ENCODE measurements at regions not wholly inside any gene's neighbourhood (a gene's known extent, or its start where the extent isn't known, plus 50 kb on each side); places are given as distances from the start of the nearest gene placed in this dataset.

DNA sequence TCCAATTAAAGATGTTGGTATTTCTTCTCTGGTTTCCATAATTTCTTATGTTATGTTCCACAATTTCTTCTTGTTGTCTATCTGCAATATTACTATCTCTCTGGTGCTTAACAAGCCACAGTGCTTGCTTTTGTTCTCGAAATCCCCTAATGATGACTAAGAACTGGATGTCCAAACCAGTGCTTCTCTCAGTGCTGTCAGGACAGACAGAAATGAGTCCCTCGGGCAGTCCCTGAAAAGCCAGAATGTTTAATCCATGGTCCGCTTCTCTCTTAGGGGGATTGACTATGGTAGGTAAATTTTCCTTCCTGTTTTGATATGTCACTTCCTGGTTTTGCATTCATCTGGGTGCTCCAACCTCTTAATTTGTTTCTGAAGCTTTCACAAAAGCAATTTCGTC, 321.6 kb upstream of the PCDH10 start:
- Histone ChIP-seq H3K9ac (ENCODE audit: low read length) (no peak overlapping the region), H3K9me3 (ENCODE audit: control insufficient read depth, insufficient read depth, low read depth, low read length) (no peaks in the 10 kb centered on the region), H3K27me3 (ENCODE audit: control insufficient read depth, insufficient read depth, low read length) (no peaks in the 10 kb centered on the region), H3K4me3 (ENCODE audit: low read depth, low read length) (no peak overlapping the region), H3K36me3 (ENCODE audit: control insufficient read depth, insufficient read depth, low read length) (no peaks in the 10 kb centered on the region), H3K4me1 (ENCODE audit: control insufficient read depth, insufficient read depth, low read length) (no peaks in the 10 kb centered on the region), H3K27ac (ENCODE audit: low read depth, low read length) (no peak overlapping the region)

GRCh38 chr4:132838244-132838643, 310.9 kb upstream of the PCDH10 start:
- H3K4me3 ChIP-seq (ENCODE audit: low read depth, low read length), result no peak overlapping the region
- no peaks in the 10 kb centered on the region for H3K4me1 ChIP-seq (ENCODE audit: control insufficient read depth, insufficient read depth, low read length)
- no peaks in the 10 kb centered on the region for H3K36me3 ChIP-seq (ENCODE audit: control insufficient read depth, insufficient read depth, low read length)
- no peak overlapping the region for H3K27ac ChIP-seq (ENCODE audit: low read depth, low read length)
- no peaks in the 10 kb centered on the region for H3K27me3 ChIP-seq (ENCODE audit: control insufficient read depth, insufficient read depth, low read length)
- H3K9ac ChIP-seq (ENCODE audit: low read length), result no peak overlapping the region
- no peaks in the 10 kb centered on the region for H3K9me3 ChIP-seq (ENCODE audit: control insufficient read depth, insufficient read depth, low read depth, low read length)

GRCh38 chr4:132839070-132839469, 310.0 kb upstream of the PCDH10 start:
- H3K27me3 ChIP-seq (ENCODE audit: control insufficient read depth, insufficient read depth, low read length), result no peaks in the 10 kb centered on the region
- H3K9me3 ChIP-seq (ENCODE audit: control insufficient read depth, insufficient read depth, low read depth, low read length), result no peaks in the 10 kb centered on the region
- H3K36me3 ChIP-seq (ENCODE audit: control insufficient read depth, insufficient read depth, low read length), result no peaks in the 10 kb centered on the region
- H3K9ac ChIP-seq (ENCODE audit: low read length), result no peak overlapping the region
- H3K4me1 ChIP-seq (ENCODE audit: control insufficient read depth, insufficient read depth, low read length), result no peaks in the 10 kb centered on the region
- H3K4me3 ChIP-seq (ENCODE audit: low read depth, low read length), result no peak overlapping the region
- no peak overlapping the region for H3K27ac ChIP-seq (ENCODE audit: low read depth, low read length)

DNA sequence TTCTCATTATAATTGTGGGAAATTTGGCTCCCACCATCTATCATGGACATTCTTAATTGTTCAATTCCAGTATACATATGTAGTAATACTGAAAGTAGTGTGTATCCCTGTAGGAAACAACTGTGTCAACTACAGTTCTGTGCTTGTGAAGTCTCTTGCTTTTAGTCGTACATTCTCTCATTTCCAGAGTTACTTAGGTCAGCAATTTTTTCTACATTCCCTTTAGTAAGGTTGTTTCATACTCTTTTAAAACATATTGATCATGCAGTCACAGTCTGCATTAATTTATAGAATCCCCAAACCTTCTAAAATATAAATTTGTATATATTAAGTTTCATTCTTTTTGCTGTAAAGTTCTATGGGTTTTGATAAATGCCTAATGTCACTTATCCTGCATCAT, 289.2 kb upstream of the PCDH10 start:
- H3K36me3 ChIP-seq (ENCODE audit: control insufficient read depth, insufficient read depth, low read length), result no peaks in the 10 kb centered on the region
- H3K4me3 ChIP-seq (ENCODE audit: low read depth, low read length), result no peak overlapping the region
- H3K27me3 ChIP-seq (ENCODE audit: control insufficient read depth, insufficient read depth, low read length), result no peaks in the 10 kb centered on the region
- no peaks in the 10 kb centered on the region for H3K4me1 ChIP-seq (ENCODE audit: control insufficient read depth, insufficient read depth, low read length)
- no peak overlapping the region for H3K9ac ChIP-seq (ENCODE audit: low read length)
- no peaks in the 10 kb centered on the region for H3K9me3 ChIP-seq (ENCODE audit: control insufficient read depth, insufficient read depth, low read depth, low read length)
- H3K27ac ChIP-seq (ENCODE audit: low read depth, low read length), result no peak overlapping the region

DNA sequence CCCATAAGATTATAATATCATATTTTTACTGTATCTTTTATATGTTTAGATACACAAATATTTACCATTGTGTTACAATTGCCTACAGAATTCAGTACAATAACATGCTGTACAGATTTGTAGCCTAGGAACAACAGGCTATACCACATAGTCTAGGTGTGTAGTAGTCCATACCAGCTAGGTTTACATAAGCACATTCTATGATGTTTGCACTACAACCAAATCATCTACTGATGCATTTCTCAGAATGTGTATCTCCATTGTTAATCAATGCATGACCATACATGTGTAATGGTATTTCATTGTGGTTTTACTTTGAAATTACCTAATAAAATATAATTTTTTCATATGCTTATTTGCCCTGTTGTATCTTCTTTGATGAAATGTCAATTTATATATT, 288.1 kb upstream of the PCDH10 start:
- Histone ChIP-seq H3K4me3 (ENCODE audit: low read depth, low read length) (no peak overlapping the region), H3K27ac (ENCODE audit: low read depth, low read length) (no peak overlapping the region), H3K9me3 (ENCODE audit: control insufficient read depth, insufficient read depth, low read depth, low read length) (no peaks in the 10 kb centered on the region), H3K27me3 (ENCODE audit: control insufficient read depth, insufficient read depth, low read length) (no peaks in the 10 kb centered on the region), H3K36me3 (ENCODE audit: control insufficient read depth, insufficient read depth, low read length) (no peaks in the 10 kb centered on the region), H3K4me1 (ENCODE audit: control insufficient read depth, insufficient read depth, low read length) (no peaks in the 10 kb centered on the region), H3K9ac (ENCODE audit: low read length) (no peak overlapping the region)

- Histone ChIP-seq H3K9ac (ENCODE audit: low read length) (no peak overlapping the region), H3K27me3 (ENCODE audit: control insufficient read depth, insufficient read depth, low read length) (no peaks in the 10 kb centered on the region), H3K36me3 (ENCODE audit: control insufficient read depth, insufficient read depth, low read length) (no peaks in the 10 kb centered on the region), H3K4me3 (ENCODE audit: low read depth, low read length) (no peak overlapping the region), H3K4me1 (ENCODE audit: control insufficient read depth, insufficient read depth, low read length) (no peaks in the 10 kb centered on the region), H3K9me3 (ENCODE audit: control insufficient read depth, insufficient read depth, low read depth, low read length) (no peaks in the 10 kb centered on the region), H3K27ac (ENCODE audit: low read depth, low read length) (no peak overlapping the region)
Measured at GRCh38 chr4:132863619-132864018, 285.5 kb upstream of the PCDH10 start.

GRCh38 chr4:132865458-132865857, 283.6 kb upstream of the PCDH10 start:
- Histone ChIP-seq H3K27ac (ENCODE audit: low read depth, low read length) (no peak overlapping the region), H3K9me3 (ENCODE audit: control insufficient read depth, insufficient read depth, low read depth, low read length) (no peaks in the 10 kb centered on the region), H3K4me3 (ENCODE audit: low read depth, low read length) (no peak overlapping the region), H3K27me3 (ENCODE audit: control insufficient read depth, insufficient read depth, low read length) (no peaks in the 10 kb centered on the region), H3K9ac (ENCODE audit: low read length) (no peak overlapping the region), H3K36me3 (ENCODE audit: control insufficient read depth, insufficient read depth, low read length) (no peaks in the 10 kb centered on the region), H3K4me1 (ENCODE audit: control insufficient read depth, insufficient read depth, low read length) (no peaks in the 10 kb centered on the region)

DNA sequence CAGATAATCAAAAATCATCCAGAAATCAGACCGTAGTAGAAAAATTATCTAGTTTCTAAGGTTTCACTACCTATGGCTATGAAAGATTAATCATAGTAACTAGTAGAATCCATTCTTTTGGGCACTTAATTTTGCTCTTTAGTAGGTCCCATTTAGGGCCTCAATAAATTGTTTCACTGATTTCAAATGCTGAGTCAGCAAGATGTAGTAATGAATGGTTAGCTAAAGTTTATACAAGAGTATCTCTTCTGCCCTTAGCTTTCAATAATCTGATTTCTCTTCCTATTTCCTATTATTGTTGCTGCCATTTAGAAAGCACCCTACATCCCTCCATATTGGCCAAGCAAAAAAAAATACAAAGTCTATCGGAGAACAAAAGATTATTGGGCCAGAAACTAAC, 283.2 kb upstream of the PCDH10 start:
- Histone ChIP-seq H3K27ac (ENCODE audit: low read depth, low read length) (no peak overlapping the region), H3K4me1 (ENCODE audit: control insufficient read depth, insufficient read depth, low read length) (no peaks in the 10 kb centered on the region), H3K4me3 (ENCODE audit: low read depth, low read length) (no peak overlapping the region), H3K36me3 (ENCODE audit: control insufficient read depth, insufficient read depth, low read length) (no peaks in the 10 kb centered on the region), H3K9me3 (ENCODE audit: control insufficient read depth, insufficient read depth, low read depth, low read length) (no peaks in the 10 kb centered on the region), H3K27me3 (ENCODE audit: control insufficient read depth, insufficient read depth, low read length) (no peaks in the 10 kb centered on the region), H3K9ac (ENCODE audit: low read length) (no peak overlapping the region)

DNA sequence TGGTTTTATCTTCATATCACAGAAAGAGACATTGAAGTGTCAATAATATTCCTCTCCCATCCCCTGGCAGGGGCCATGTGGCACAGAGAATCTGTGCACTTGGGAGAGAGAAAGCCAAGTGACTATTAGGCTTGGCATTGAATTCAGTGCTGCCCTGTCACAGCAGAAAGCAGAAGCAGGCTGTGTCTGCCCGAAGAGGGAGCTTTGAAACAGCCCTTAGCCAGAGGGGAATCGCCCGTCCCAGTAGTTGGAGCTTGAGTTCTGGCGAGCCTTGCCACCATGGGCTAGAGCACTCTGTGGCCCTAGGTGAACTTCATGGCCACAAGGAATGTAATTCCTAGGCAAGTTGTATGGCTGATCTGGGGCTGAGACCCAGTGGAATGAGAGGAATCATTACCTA, 282.5 kb upstream of the PCDH10 start:
- H3K4me1 ChIP-seq (ENCODE audit: control insufficient read depth, insufficient read depth, low read length), result no peaks in the 10 kb centered on the region
- H3K27me3 ChIP-seq (ENCODE audit: control insufficient read depth, insufficient read depth, low read length), result no peaks in the 10 kb centered on the region
- no peaks in the 10 kb centered on the region for H3K36me3 ChIP-seq (ENCODE audit: control insufficient read depth, insufficient read depth, low read length)
- H3K9me3 ChIP-seq (ENCODE audit: control insufficient read depth, insufficient read depth, low read depth, low read length), result no peaks in the 10 kb centered on the region
- H3K4me3 ChIP-seq (ENCODE audit: low read depth, low read length), result no peak overlapping the region
- H3K9ac ChIP-seq (ENCODE audit: low read length), result no peak overlapping the region
- H3K27ac ChIP-seq (ENCODE audit: low read depth, low read length), result no peak overlapping the region

GRCh38 chr4:132893787-132894186, 255.3 kb upstream of the PCDH10 start:
- no peaks in the 10 kb centered on the region for H3K36me3 ChIP-seq (ENCODE audit: control insufficient read depth, insufficient read depth, low read length)
- no peak overlapping the region for H3K27ac ChIP-seq (ENCODE audit: low read depth, low read length)
- H3K4me3 ChIP-seq (ENCODE audit: low read depth, low read length), result no peak overlapping the region
- H3K4me1 ChIP-seq (ENCODE audit: control insufficient read depth, insufficient read depth, low read length), result no peaks in the 10 kb centered on the region
- no peaks in the 10 kb centered on the region for H3K9me3 ChIP-seq (ENCODE audit: control insufficient read depth, insufficient read depth, low read depth, low read length)
- no peaks in the 10 kb centered on the region for H3K27me3 ChIP-seq (ENCODE audit: control insufficient read depth, insufficient read depth, low read length)
- no peak overlapping the region for H3K9ac ChIP-seq (ENCODE audit: low read length)

- no peaks in the 10 kb centered on the region for H3K27me3 ChIP-seq (ENCODE audit: control insufficient read depth, insufficient read depth, low read length)
- H3K36me3 ChIP-seq (ENCODE audit: control insufficient read depth, insufficient read depth, low read length), result no peaks in the 10 kb centered on the region
- H3K9ac ChIP-seq (ENCODE audit: low read length), result no peak overlapping the region
- H3K9me3 ChIP-seq (ENCODE audit: control insufficient read depth, insufficient read depth, low read depth, low read length), result peaks cover 2% of the 10 kb centered on the region; the same call in 1 of the 2 replicates
- no peak overlapping the region for H3K27ac ChIP-seq (ENCODE audit: low read depth, low read length)
- H3K4me1 ChIP-seq (ENCODE audit: control insufficient read depth, insufficient read depth, low read length), result no peaks in the 10 kb centered on the region
- no peak overlapping the region for H3K4me3 ChIP-seq (ENCODE audit: low read depth, low read length)
Measured at GRCh38 chr4:132901224-132901623, 247.9 kb upstream of the PCDH10 start.

GRCh38 chr4:132910229-132910748, 238.8 kb upstream of the PCDH10 start:
- H3K4me3 ChIP-seq (ENCODE audit: low read depth, low read length), result no peak overlapping the region
- H3K9me3 ChIP-seq (ENCODE audit: control insufficient read depth, insufficient read depth, low read depth, low read length), result peaks cover 4% of the 10 kb centered on the region; the same call in 1 of the 2 replicates
- H3K27me3 ChIP-seq (ENCODE audit: control insufficient read depth, insufficient read depth, low read length), result no peaks in the 10 kb centered on the region
- no peak overlapping the region for H3K27ac ChIP-seq (ENCODE audit: low read depth, low read length)
- no peaks in the 10 kb centered on the region for H3K4me1 ChIP-seq (ENCODE audit: control insufficient read depth, insufficient read depth, low read length)
- no peaks in the 10 kb centered on the region for H3K36me3 ChIP-seq (ENCODE audit: control insufficient read depth, insufficient read depth, low read length)
- H3K9ac ChIP-seq (ENCODE audit: low read length), result no peak overlapping the region

Data from HUES6 (cell line).